ENCODE measurements at regions not wholly inside any gene's neighbourhood (a gene's known extent, or its start where the extent isn't known, plus 50 kb on each side); places are given as distances from the start of the nearest gene placed in this dataset.

- H3K4me1 ChIP-seq (ENCODE audit: insufficient read depth) = no peaks in the 10 kb centered on the region
- H3K4me3 ChIP-seq = no peak overlapping the region
- peak in 1 of 5 donors; percentile 20 for DNase-seq
- no peaks in the 10 kb centered on the region for H3K27me3 ChIP-seq
- 29 to 35% (median 34%) methylated on average over 5 to 6 of the region's 6 CpGs for WGBS, 3 donors
- intact Hi-C loops (cut with DNase I) = loop anchor here (5.0 to 10.0 kb wide), 5 partner anchors 90 to 247 kb away; partner anchors contain the start of gene BCL6B (in 1 of the 4)
- no peak overlapping the region for H3K27ac ChIP-seq
- no peaks in the 10 kb centered on the region for H3K9me3 ChIP-seq
- no peaks in the 10 kb centered on the region for H3K36me3 ChIP-seq
- no peak for TF ChIP-seq POLR2A (IDR thresholded peaks at IDR 0.05)
- TF ChIP-seq CTCF (IDR thresholded peaks at IDR 0.05) = no peak
- no peak for TF ChIP-seq EP300 (IDR thresholded peaks at IDR 0.05)
Observed at GRCh38 chr17:6914711-6915110, 81.1 kb upstream of the ALOX12 start.

DNA sequence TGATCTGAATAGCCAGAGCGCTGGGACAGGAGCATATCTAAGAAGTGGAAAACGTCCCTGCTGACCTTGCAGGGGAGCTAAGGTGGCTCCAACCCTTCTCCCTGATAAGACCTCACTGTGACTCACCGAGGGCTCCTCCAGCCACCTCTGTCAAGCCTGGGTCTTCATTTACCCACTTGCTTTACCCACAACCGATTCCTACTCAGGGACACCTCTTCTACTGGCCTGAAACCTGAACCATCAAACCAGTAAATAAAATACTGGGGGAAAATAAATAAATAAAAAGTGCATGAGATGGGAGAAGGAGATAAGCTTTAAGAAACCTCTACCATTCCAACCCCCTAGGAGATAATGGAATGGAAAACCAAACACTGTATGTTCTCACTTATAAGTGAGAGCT is 80.2 kb upstream of the ALOX12 start:
- Histone ChIP-seq H3K9me3 (no peaks in the 10 kb centered on the region), H3K27ac (no peak overlapping the region), H3K4me1 (ENCODE audit: insufficient read depth) (no peaks in the 10 kb centered on the region), H3K36me3 (no peaks in the 10 kb centered on the region), H3K4me3 (no peak overlapping the region), H3K27me3 (no peaks in the 10 kb centered on the region)
- no peak for DNase-seq
- intact Hi-C loops (cut with DNase I) = loop anchor here (10.0 kb wide), 2 partner anchors 89 to 219 kb away; no protein-coding TSS in a partner anchor
- no peak for TF ChIP-seq EP300 (IDR thresholded peaks at IDR 0.05)
- 74 to 77% (median 74%) methylated on average over 4 of the region's 4 CpGs for WGBS, 3 donors

DNA sequence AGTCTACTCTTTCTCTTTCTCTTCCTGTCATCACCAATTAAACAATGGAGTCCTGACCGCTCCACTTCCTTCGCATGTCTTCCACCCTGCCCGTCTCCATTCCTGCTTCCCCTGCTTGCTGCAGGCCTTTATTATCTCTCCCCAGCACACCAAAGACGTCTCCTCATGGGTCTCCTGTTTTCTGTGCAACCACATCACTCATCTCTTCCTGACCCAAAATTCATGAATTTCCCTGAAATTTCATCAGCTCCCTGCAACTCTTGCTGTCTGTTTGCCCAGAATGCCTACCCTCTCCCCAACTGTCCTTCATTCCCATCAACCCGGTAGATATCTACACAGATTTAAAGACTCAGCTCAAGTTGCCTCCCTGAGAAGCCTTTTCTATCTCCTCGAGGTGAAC is 76.7 kb upstream of the ALOX12 start:
- no peaks in the 10 kb centered on the region for H3K36me3 ChIP-seq
- TF ChIP-seq POLR2A (IDR thresholded peaks at IDR 0.05) = no peak
- no peak for TF ChIP-seq CTCF (IDR thresholded peaks at IDR 0.05)
- TF ChIP-seq EP300 (IDR thresholded peaks at IDR 0.05) = no peak
- no peak for DNase-seq
- WGBS, 3 donors = 76 to 86% (median 77%) methylated on average over 6 of the region's 6 CpGs
- H3K4me3 ChIP-seq = no peak overlapping the region
- intact Hi-C loops (cut with DNase I) = loop anchor here (10.0 kb wide), 2 partner anchors 86 to 216 kb away; no protein-coding TSS in a partner anchor
- H3K9me3 ChIP-seq = no peaks in the 10 kb centered on the region
- no peaks in the 10 kb centered on the region for H3K27me3 ChIP-seq
- H3K27ac ChIP-seq = no peak overlapping the region
- no peaks in the 10 kb centered on the region for H3K4me1 ChIP-seq (ENCODE audit: insufficient read depth)

GRCh38 chr17:6923385-6923784 is 72.5 kb upstream of the ALOX12 start:
- intact Hi-C loops (cut with DNase I) = no loop called here
- Histone ChIP-seq H3K36me3 (no peaks in the 10 kb centered on the region), H3K27ac (no peak overlapping the region), H3K4me1 (ENCODE audit: insufficient read depth) (no peaks in the 10 kb centered on the region), H3K27me3 (no peaks in the 10 kb centered on the region), H3K4me3 (no peak overlapping the region), H3K9me3 (no peaks in the 10 kb centered on the region)
- no peak for DNase-seq
- TF ChIP-seq CTCF (IDR thresholded peaks at IDR 0.05) (no peak), EP300 (IDR thresholded peaks at IDR 0.05) (no peak), POLR2A (IDR thresholded peaks at IDR 0.05) (no peak)
- WGBS, 3 donors = 85 to 90% (median 89%) methylated on average over 8 of the region's 8 CpGs

- intact Hi-C loops (cut with DNase I) = no loop called here
- no peak overlapping the region for H3K27ac ChIP-seq
- no peak for DNase-seq
- no peak for TF ChIP-seq EP300 (IDR thresholded peaks at IDR 0.05)
- no peak for TF ChIP-seq CTCF (IDR thresholded peaks at IDR 0.05)
- no peak for TF ChIP-seq POLR2A (IDR thresholded peaks at IDR 0.05)
- H3K4me1 ChIP-seq (ENCODE audit: insufficient read depth) = no peaks in the 10 kb centered on the region
- no peaks in the 10 kb centered on the region for H3K36me3 ChIP-seq
- H3K4me3 ChIP-seq = no peak overlapping the region
- H3K9me3 ChIP-seq = no peaks in the 10 kb centered on the region
- H3K27me3 ChIP-seq = no peaks in the 10 kb centered on the region
Observed at GRCh38 chr17:6924208-6924607, 71.6 kb upstream of the ALOX12 start.

All from ovary (tissue), 7 donors.